GM21723 (cell line): ENCODE measurements at regions not wholly inside any gene's neighbourhood (a gene's known extent, or its start where the extent isn't known, plus 50 kb on each side); places are given as distances from the start of the nearest gene placed in this dataset.

Experiments used
- ATAC-seq: cut with Tn5 transposase; IDR thresholded peaks from one replicate; pipeline ENCODE4 v1.9.1; 2021; ENCODE audit warnings: mild to moderate bottlenecking, moderate library complexity; ENCODE audit not compliant: unreplicated experiment

GRCh38 chr5:158308429-158309025 is 449.6 kb upstream of the CLINT1 start:
- no peak for ATAC-seq

- no peak for ATAC-seq
Measured at GRCh38 chr5:158305861-158306260, 446.9 kb upstream of the CLINT1 start.

GRCh38 chr5:158304607-158305006 is 445.7 kb upstream of the CLINT1 start:
- no peak for ATAC-seq

GRCh38 chr5:158303883-158304282 is 444.9 kb upstream of the CLINT1 start:
- ATAC-seq: no peak

GRCh38 chr5:158303275-158303674 is 444.3 kb upstream of the CLINT1 start:
- ATAC-seq: no peak

- no peak for ATAC-seq
Measured at GRCh38 chr5:158302029-158302428, 443.1 kb upstream of the CLINT1 start.

- ATAC-seq: no peak
Measured at GRCh38 chr5:158301186-158301585, 442.2 kb upstream of the CLINT1 start.

GRCh38 chr5:158300256-158300655 is 441.3 kb upstream of the CLINT1 start:
- ATAC-seq: no peak

GRCh38 chr5:158297002-158297527 is 438.1 kb upstream of the CLINT1 start:
- ATAC-seq: no peak

GRCh38 chr5:158294701-158295100 is 435.8 kb upstream of the CLINT1 start:
- no peak for ATAC-seq

- no peak for ATAC-seq
Measured at GRCh38 chr5:158292981-158293380, 434.0 kb upstream of the CLINT1 start.

- ATAC-seq: no peak
Measured at GRCh38 chr5:158289967-158290366, 431.0 kb upstream of the CLINT1 start.

- no peak for ATAC-seq
Measured at GRCh38 chr5:158288272-158288657, 429.3 kb upstream of the CLINT1 start.

GRCh38 chr5:158287643-158288271 is 428.8 kb upstream of the CLINT1 start:
- no peak for ATAC-seq

- no peak for ATAC-seq
Measured at GRCh38 chr5:158286827-158287226, 427.9 kb upstream of the CLINT1 start.

- no peak for ATAC-seq
Measured at GRCh38 chr5:158285698-158286097, 426.8 kb upstream of the CLINT1 start.

GRCh38 chr5:158284242-158284641 is 425.3 kb upstream of the CLINT1 start:
- no peak for ATAC-seq

GRCh38 chr5:158283397-158283796 is 424.5 kb upstream of the CLINT1 start:
- no peak for ATAC-seq

GRCh38 chr5:158278216-158278925 is 419.4 kb upstream of the CLINT1 start:
- ATAC-seq: no peak

- no peak for ATAC-seq
Measured at GRCh38 chr5:158277276-158277675, 418.3 kb upstream of the CLINT1 start.

- no peak for ATAC-seq
Measured at GRCh38 chr5:158276692-158277091, 417.7 kb upstream of the CLINT1 start.

- ATAC-seq: no peak
Measured at GRCh38 chr5:158275511-158275910, 416.6 kb upstream of the CLINT1 start.
